Loucy (cell line): ENCODE measurements at regions not wholly inside any gene's neighbourhood (a gene's known extent, or its start where the extent isn't known, plus 50 kb on each side); places are given as distances from the start of the nearest gene placed in this dataset.

Experiments used
- H2AFZ ChIP-seq: fragments of 200-600 bp; sonication (generic); 2 replicates; pipeline ENCODE4 v1.6.0; 2016; ENCODE audit warnings: antibody characterized with exemption, mild to moderate bottlenecking, low read length, moderate library complexity
- H3F3A ChIP-seq: fragments of 200-600 bp; 2 replicates; pipeline ENCODE4 v1.6.0; 2016; ENCODE audit warnings: antibody characterized with exemption, low read depth, mild to moderate bottlenecking
- H3K27me3 ChIP-seq: fragments of 200-600 bp; sonication (generic); 2 replicates; pipeline ENCODE4 v1.6.1; 2014; ENCODE audit warnings: low read length, mild to moderate bottlenecking; ENCODE audit not compliant: insufficient read depth, poor library complexity, severe bottlenecking
- H3K36me3 ChIP-seq: fragments of 200-600 bp; sonication (generic); 2 replicates; pipeline ENCODE4 v1.6.1; 2016; ENCODE audit warnings: low read length; ENCODE audit not compliant: insufficient read depth
- H3K4me1 ChIP-seq: fragments of 200-600 bp; sonication (generic); 2 replicates; pipeline ENCODE4 v1.5.1; 2014; ENCODE audit warnings: low read length, mild to moderate bottlenecking; ENCODE audit not compliant: insufficient read depth, poor library complexity, severe bottlenecking
- H3K4me2 ChIP-seq: fragments of 200-600 bp; sonication (generic); 2 replicates; pipeline ENCODE4 v1.6.0; 2014; ENCODE audit warnings: antibody characterized with exemption, low read length, low read depth, mild to moderate bottlenecking; ENCODE audit not compliant: poor library complexity, severe bottlenecking
- H3K4me3 ChIP-seq: fragments of 200-600 bp; sonication (generic); 2 replicates; pipeline ENCODE4 v1.5.1; 2014; ENCODE audit warnings: low read length, mild to moderate bottlenecking, mixed read lengths; ENCODE audit not compliant: poor library complexity, severe bottlenecking
- H3K79me2 ChIP-seq: fragments of 200-600 bp; sonication (generic); 2 replicates; pipeline ENCODE4 v1.6.1; 2014; ENCODE audit warnings: low read length; ENCODE audit not compliant: insufficient read depth
- H3K9ac ChIP-seq: fragments of 200-600 bp; sonication (generic); 2 replicates; pipeline ENCODE4 v1.6.0; 2014; ENCODE audit warnings: mild to moderate bottlenecking, low read depth, low read length, moderate library complexity; ENCODE audit not compliant: poor library complexity, severe bottlenecking
- H3K9me2 ChIP-seq: fragments of 200-600 bp; sonication (generic); replicated peaks from 2 replicates; pipeline ENCODE4 v1.6.1; 2016; ENCODE audit warnings: low read depth, low read length, mixed read lengths
- H3K9me3 ChIP-seq: fragments of 200-600 bp; sonication (generic); 2 replicates; pipeline ENCODE4 v1.6.1; 2014; ENCODE audit warnings: mild to moderate bottlenecking, antibody characterized with exemption, low read length, low read depth; ENCODE audit not compliant: insufficient read depth
- H4K20me1 ChIP-seq: fragments of 200-600 bp; sonication (generic); 2 replicates; pipeline ENCODE4 v1.6.0; 2014; ENCODE audit warnings: antibody characterized with exemption, low read length, mild to moderate bottlenecking; ENCODE audit not compliant: insufficient read depth, poor library complexity, severe bottlenecking
- CTCF ChIP-seq: fragments of 200-600 bp; sonication (generic); conservative IDR thresholded peaks from 2 replicates; pipeline ENCODE4 v1.5.1; 2014; ENCODE audit warnings: mild to moderate bottlenecking, antibody characterized with exemption, low read length
- EZH2phosphoT487 ChIP-seq: fragments of 200-600 bp; IDR thresholded peaks from 2 replicates; pipeline ENCODE4 v1.6.1; 2018; ENCODE audit warnings: antibody characterized with exemption, mild to moderate bottlenecking, moderate library complexity, borderline replicate concordance

GRCh38 chr3:118476885-118477618, 557.6 kb downstream of the IGSF11 start:
- H4K20me1 ChIP-seq: no peaks in the 10 kb centered on the region
- no peak overlapping the region for H3K4me2 ChIP-seq
- H3K9me3 ChIP-seq: no peaks in the 10 kb centered on the region
- no peak overlapping the region for H3K9ac ChIP-seq
- no peaks in the 10 kb centered on the region for H3K79me2 ChIP-seq
- no peaks in the 10 kb centered on the region for H3K4me1 ChIP-seq
- H3K36me3 ChIP-seq: no peaks in the 10 kb centered on the region
- H3K4me3 ChIP-seq: no peak overlapping the region
- TF ChIP-seq EZH2phosphoT487 (no peak), CTCF (no peak)
- no peak overlapping the region for H2AFZ ChIP-seq
- H3K9me2 ChIP-seq: no peaks in the 10 kb centered on the region
- no peaks in the 10 kb centered on the region for H3K27me3 ChIP-seq
- no peaks in the 10 kb centered on the region for H3F3A ChIP-seq

GRCh38 chr3:118477768-118478167, 556.9 kb downstream of the IGSF11 start:
- Histone ChIP-seq H3F3A (no peaks in the 10 kb centered on the region), H3K4me1 (no peaks in the 10 kb centered on the region), H3K9me2 (no peaks in the 10 kb centered on the region), H3K27me3 (no peaks in the 10 kb centered on the region), H3K9ac (no peak overlapping the region), H3K4me3 (no peak overlapping the region), H4K20me1 (no peaks in the 10 kb centered on the region), H2AFZ (no peak overlapping the region), H3K4me2 (no peak overlapping the region), H3K36me3 (no peaks in the 10 kb centered on the region), H3K9me3 (no peaks in the 10 kb centered on the region), H3K79me2 (no peaks in the 10 kb centered on the region)
- no peak for TF ChIP-seq EZH2phosphoT487
- no peak for TF ChIP-seq CTCF

GRCh38 chr3:118478706-118479276, 555.9 kb downstream of the IGSF11 start:
- Histone ChIP-seq H3K4me2 (no peak overlapping the region), H3K4me3 (no peak overlapping the region), H3K79me2 (no peaks in the 10 kb centered on the region), H3K9me2 (no peaks in the 10 kb centered on the region), H4K20me1 (no peaks in the 10 kb centered on the region), H3F3A (no peaks in the 10 kb centered on the region), H3K27me3 (no peaks in the 10 kb centered on the region), H3K4me1 (no peaks in the 10 kb centered on the region), H3K9ac (no peak overlapping the region), H2AFZ (no peak overlapping the region; the same call in 1 of the 2 replicates), H3K36me3 (no peaks in the 10 kb centered on the region), H3K9me3 (no peaks in the 10 kb centered on the region)
- TF ChIP-seq CTCF: no peak
- no peak for TF ChIP-seq EZH2phosphoT487
